Endodermal cell (in vitro differentiated cells): ENCODE measurements at regions not wholly inside any gene's neighbourhood (a gene's known extent, or its start where the extent isn't known, plus 50 kb on each side); places are given as distances from the start of the nearest gene placed in this dataset.

Source experiments
- DNase-seq: peaks from one replicate; pipeline ENCODE4 v3.0.0-alpha.2; 2017
- H3K27ac ChIP-seq: 2 replicates; pipeline ENCODE4 v1.5.1; 2013; ENCODE audit warnings: mild to moderate bottlenecking, low read depth, low read length, moderate library complexity
- H3K27me3 ChIP-seq: 2 replicates; pipeline ENCODE4 v1.6.1; 2013; ENCODE audit warnings: mild to moderate bottlenecking, low read length, moderate library complexity; ENCODE audit not compliant: insufficient read depth, control insufficient read depth, poor library complexity, severe bottlenecking
- H3K36me3 ChIP-seq: 2 replicates; pipeline ENCODE4 v1.7.0; 2013; ENCODE audit warnings: mild to moderate bottlenecking, low read length, moderate library complexity; ENCODE audit not compliant: control insufficient read depth, insufficient read depth
- H3K4me1 ChIP-seq: one replicate; pipeline ENCODE4 v1.7.0; 2013; ENCODE audit warnings: low read length; ENCODE audit not compliant: control insufficient read depth, insufficient read depth
- H3K4me3 ChIP-seq: 2 replicates; pipeline ENCODE4 v1.5.1; 2013; ENCODE audit warnings: mild to moderate bottlenecking, low read length, moderate library complexity
- H3K9ac ChIP-seq: 2 replicates; pipeline ENCODE4 v1.6.1; 2013; ENCODE audit warnings: mild to moderate bottlenecking, low read length, moderate library complexity; ENCODE audit not compliant: poor library complexity, severe bottlenecking; ENCODE audit errors: extremely low read depth
- H3K9me3 ChIP-seq: 2 replicates; pipeline ENCODE4 v1.6.1; 2013; ENCODE audit warnings: mild to moderate bottlenecking, low read length, moderate library complexity; ENCODE audit not compliant: control insufficient read depth
- H3K27ac Mint-ChIP-seq: 2 replicates; pipeline ENCODE4 v1.8.0; 2020; ENCODE audit warnings: mixed read lengths
- H3K27me3 Mint-ChIP-seq: 2 replicates; pipeline ENCODE4 v1.8.0; 2021; ENCODE audit warnings: mild to moderate bottlenecking, mixed read lengths; ENCODE audit not compliant: insufficient read depth
- H3K36me3 Mint-ChIP-seq: 2 replicates; pipeline ENCODE4 v1.8.0; 2020; ENCODE audit warnings: low read depth, mixed read lengths
- H3K4me1 Mint-ChIP-seq: 2 replicates; pipeline ENCODE4 v1.8.0; 2020; ENCODE audit warnings: mixed read lengths
- H3K4me3 Mint-ChIP-seq: 2 replicates; pipeline ENCODE4 v1.8.0; 2020; ENCODE audit warnings: mild to moderate bottlenecking, moderate library complexity, mixed read lengths
- H3K9me3 Mint-ChIP-seq: 2 replicates; pipeline ENCODE4 v1.8.0; 2020; ENCODE audit warnings: mild to moderate bottlenecking, mixed read lengths
- CTCF ChIP-seq: fragments of 200-600 bp; sonication (generic); conservative IDR thresholded peaks from 2 replicates; pipeline ENCODE4 v1.5.0; 2021; ENCODE audit warnings: antibody characterized with exemption, mild to moderate bottlenecking
- WGBS, 2 experiments: methylation state at CpG; one replicate each; pipeline versions ENCODE4 v1.1.5 to v1.1.7; 2013; ENCODE audit warnings: missing lambda C conversion rate in 2 of 2, mixed read lengths in 1 of 2; ENCODE audit not compliant: insufficient coverage in 1 of 2, insufficient read length in 1 of 2; 5-methylcytosine and 5-hydroxymethylcytosine counted together

- no peaks in the 10 kb centered on the region for H3K36me3 Mint-ChIP-seq
- H3K4me1 Mint-ChIP-seq: peaks cover 17% of the 10 kb centered on the region
- TF ChIP-seq CTCF: no peak
- H3K4me3 ChIP-seq: no peak overlapping the region
- H3K9me3 ChIP-seq: no peaks in the 10 kb centered on the region
- H3K27ac ChIP-seq: no peak overlapping the region
- H3K9ac ChIP-seq: no peak overlapping the region
- no peaks in the 10 kb centered on the region for H3K9me3 Mint-ChIP-seq
- H3K4me1 ChIP-seq: no peaks in the 10 kb centered on the region
- no peak overlapping the region for H3K4me3 Mint-ChIP-seq
- no peaks in the 10 kb centered on the region for H3K27me3 ChIP-seq
- DNase-seq: no peak
- no peak overlapping the region for H3K27ac Mint-ChIP-seq
- H3K36me3 ChIP-seq: no peaks in the 10 kb centered on the region
- 100% methylated on average over 1 of the region's 1 CpG; no CpG with 5 or more reads in 1 of the 2 experiments for WGBS, 2 experiments
- peaks cover 12% of the 10 kb centered on the region for H3K27me3 Mint-ChIP-seq
Observed at GRCh38 chr20:22027423-22027822, 322.0 kb downstream of the PAX1 start.

- no peak overlapping the region for H3K9ac ChIP-seq
- no peak overlapping the region for H3K27ac ChIP-seq
- no peak for DNase-seq
- H3K4me1 ChIP-seq: no peaks in the 10 kb centered on the region
- WGBS, 2 experiments: 90 to 92% methylated on average over 3 to 4 of the region's 4 CpGs
- H3K4me3 ChIP-seq: no peak overlapping the region
- Mint-ChIP-seq H3K36me3 (no peaks in the 10 kb centered on the region), H3K4me1 (no peaks in the 10 kb centered on the region), H3K9me3 (no peaks in the 10 kb centered on the region), H3K4me3 (no peak overlapping the region), H3K27ac (no peak overlapping the region), H3K27me3 (peaks cover 4% of the 10 kb centered on the region)
- no peaks in the 10 kb centered on the region for H3K27me3 ChIP-seq
- no peaks in the 10 kb centered on the region for H3K36me3 ChIP-seq
- H3K9me3 ChIP-seq: no peaks in the 10 kb centered on the region
- TF ChIP-seq CTCF: no peak
Observed at GRCh38 chr20:22020201-22020600, 314.7 kb downstream of the PAX1 start.

- Mint-ChIP-seq H3K4me1 (no peaks in the 10 kb centered on the region), H3K27me3 (no peaks in the 10 kb centered on the region), H3K4me3 (no peak overlapping the region), H3K9me3 (peaks cover 26% of the 10 kb centered on the region), H3K27ac (no peak overlapping the region), H3K36me3 (peaks cover 2% of the 10 kb centered on the region)
- Histone ChIP-seq H3K9me3 (peaks cover 13% of the 10 kb centered on the region), H3K4me3 (no peak overlapping the region), H3K4me1 (no peaks in the 10 kb centered on the region), H3K9ac (no peak overlapping the region), H3K36me3 (no peaks in the 10 kb centered on the region), H3K27me3 (no peaks in the 10 kb centered on the region), H3K27ac (no peak overlapping the region)
- WGBS, 2 experiments: 90% methylated on average over 3 of the region's 3 CpGs; no CpG with 5 or more reads in 1 of the 2 experiments
- no peak for TF ChIP-seq CTCF
- DNase-seq: no peak
Observed at GRCh38 chr20:22008456-22008855, 303.0 kb downstream of the PAX1 start.
